Upper lobe of right lung (tissue), 1 donor: ENCODE measurements at regions not wholly inside any gene's neighbourhood (a gene's known extent, or its start where the extent isn't known, plus 50 kb on each side); places are given as distances from the start of the nearest gene placed in this dataset.
A peak's percentile ranks its signal among the peaks of the same experiment; 100 is the strongest.

Source experiments
- ATAC-seq: fragments of 200-7000 bp; cut with Tn5 transposase; one replicate; pipeline ENCODE4 v1.9.1; 2020; ENCODE audit warnings: mild to moderate bottlenecking, moderate library complexity
- DNase-seq: peaks from one replicate; pipeline ENCODE4 v3.0.0-alpha.2; 2020
- H3K27ac ChIP-seq: fragments of 200-600 bp; one replicate; pipeline ENCODE4 v1.8.0; 2022
- H3K27me3 ChIP-seq: fragments of 200-600 bp; one replicate; pipeline ENCODE4 v1.8.0; 2022; ENCODE audit warnings: mild to moderate bottlenecking
- H3K36me3 ChIP-seq: fragments of 200-600 bp; one replicate; pipeline ENCODE4 v1.8.0; 2022
- H3K4me1 ChIP-seq: fragments of 200-600 bp; one replicate; pipeline ENCODE4 v1.8.0; 2022
- H3K4me3 ChIP-seq: fragments of 200-600 bp; one replicate; pipeline ENCODE4 v1.8.0; 2022; ENCODE audit warnings: mild to moderate bottlenecking
- H3K9me3 ChIP-seq: fragments of 200-600 bp; one replicate; pipeline ENCODE4 v1.8.0; 2022
- intact Hi-C: fragments of 100-400 bp; cut with DNase I; formaldehyde crosslinking; loops from one replicate; pipeline ENCODE4 v1.11.0; 2022
- TF ChIP-seq, protein P1 (sequence below): fragments of 200-600 bp; IDR thresholded peaks from one replicate; pipeline ENCODE4 v1.8.0; 2022; ENCODE audit warnings: antibody characterized with exemption
- donor health status: DM: no; HTN: yes; CAD: no; lungs with severe emphysema.

DNA sequence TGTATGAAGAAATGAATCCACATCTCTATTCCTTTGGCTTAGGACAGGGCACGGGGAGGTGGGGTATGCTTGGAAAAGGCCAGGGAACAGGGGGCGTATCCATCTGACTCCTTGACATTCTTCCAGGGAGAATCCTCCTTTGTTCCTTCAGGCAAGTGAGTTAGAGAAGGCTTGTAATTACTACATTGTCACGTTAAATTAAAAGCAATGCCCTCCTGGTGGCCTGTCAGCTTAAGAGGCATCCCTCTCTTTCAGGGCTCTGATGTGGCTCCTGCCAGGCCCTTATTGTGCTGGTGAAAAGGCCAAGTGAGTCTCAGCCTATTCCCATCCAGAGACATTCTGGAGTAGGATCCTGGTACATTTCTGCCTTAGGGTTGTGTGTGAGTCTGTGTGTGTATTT, 128.3 kb downstream of the FOXA2 start:
- ATAC-seq = no peak
- intact Hi-C loops = no loop called here
- TF ChIP-seq, protein P1, sequence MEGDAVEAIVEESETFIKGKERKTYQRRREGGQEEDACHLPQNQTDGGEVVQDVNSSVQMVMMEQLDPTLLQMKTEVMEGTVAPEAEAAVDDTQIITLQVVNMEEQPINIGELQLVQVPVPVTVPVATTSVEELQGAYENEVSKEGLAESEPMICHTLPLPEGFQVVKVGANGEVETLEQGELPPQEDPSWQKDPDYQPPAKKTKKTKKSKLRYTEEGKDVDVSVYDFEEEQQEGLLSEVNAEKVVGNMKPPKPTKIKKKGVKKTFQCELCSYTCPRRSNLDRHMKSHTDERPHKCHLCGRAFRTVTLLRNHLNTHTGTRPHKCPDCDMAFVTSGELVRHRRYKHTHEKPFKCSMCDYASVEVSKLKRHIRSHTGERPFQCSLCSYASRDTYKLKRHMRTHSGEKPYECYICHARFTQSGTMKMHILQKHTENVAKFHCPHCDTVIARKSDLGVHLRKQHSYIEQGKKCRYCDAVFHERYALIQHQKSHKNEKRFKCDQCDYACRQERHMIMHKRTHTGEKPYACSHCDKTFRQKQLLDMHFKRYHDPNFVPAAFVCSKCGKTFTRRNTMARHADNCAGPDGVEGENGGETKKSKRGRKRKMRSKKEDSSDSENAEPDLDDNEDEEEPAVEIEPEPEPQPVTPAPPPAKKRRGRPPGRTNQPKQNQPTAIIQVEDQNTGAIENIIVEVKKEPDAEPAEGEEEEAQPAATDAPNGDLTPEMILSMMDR = no peak

DNA sequence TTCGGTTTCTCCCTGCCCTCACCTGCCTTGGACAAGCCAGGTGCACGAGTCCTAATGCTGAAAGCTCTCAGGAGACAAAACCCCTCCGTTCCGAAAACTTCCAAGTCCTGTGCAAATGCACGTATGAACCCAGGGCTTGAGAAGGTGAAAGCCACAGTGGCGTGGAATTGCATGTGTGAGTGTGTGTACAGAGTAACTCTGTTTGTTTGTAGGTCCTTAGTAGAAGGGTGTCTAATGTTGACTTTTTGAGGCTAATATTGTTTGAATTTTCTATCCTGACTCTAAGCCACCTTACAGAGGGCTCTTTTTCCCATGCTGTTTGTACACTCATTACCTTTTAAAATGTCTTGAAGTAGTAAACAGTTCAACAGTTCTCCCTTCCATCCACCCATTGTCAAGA, 129.1 kb downstream of the FOXA2 start:
- intact Hi-C loops = no loop called here
- DNase-seq = no peak
- Histone ChIP-seq H3K4me1 (no peaks in the 10 kb centered on the region), H3K9me3 (no peaks in the 10 kb centered on the region), H3K36me3 (no peaks in the 10 kb centered on the region), H3K27me3 (peaks cover 5% of the 10 kb centered on the region), H3K4me3 (no peak overlapping the region), H3K27ac (no peak overlapping the region)
- TF ChIP-seq, protein P1 = no peak
- peak; percentile 48 for ATAC-seq

More for the DNA sequence above, 128.3 kb downstream of the FOXA2 start:
- Histone ChIP-seq H3K27me3 (peaks cover 5% of the 10 kb centered on the region), H3K9me3 (no peaks in the 10 kb centered on the region), H3K36me3 (no peaks in the 10 kb centered on the region), H3K4me1 (no peaks in the 10 kb centered on the region), H3K4me3 (no peak overlapping the region), H3K27ac (no peak overlapping the region)
- no peak for DNase-seq

DNA sequence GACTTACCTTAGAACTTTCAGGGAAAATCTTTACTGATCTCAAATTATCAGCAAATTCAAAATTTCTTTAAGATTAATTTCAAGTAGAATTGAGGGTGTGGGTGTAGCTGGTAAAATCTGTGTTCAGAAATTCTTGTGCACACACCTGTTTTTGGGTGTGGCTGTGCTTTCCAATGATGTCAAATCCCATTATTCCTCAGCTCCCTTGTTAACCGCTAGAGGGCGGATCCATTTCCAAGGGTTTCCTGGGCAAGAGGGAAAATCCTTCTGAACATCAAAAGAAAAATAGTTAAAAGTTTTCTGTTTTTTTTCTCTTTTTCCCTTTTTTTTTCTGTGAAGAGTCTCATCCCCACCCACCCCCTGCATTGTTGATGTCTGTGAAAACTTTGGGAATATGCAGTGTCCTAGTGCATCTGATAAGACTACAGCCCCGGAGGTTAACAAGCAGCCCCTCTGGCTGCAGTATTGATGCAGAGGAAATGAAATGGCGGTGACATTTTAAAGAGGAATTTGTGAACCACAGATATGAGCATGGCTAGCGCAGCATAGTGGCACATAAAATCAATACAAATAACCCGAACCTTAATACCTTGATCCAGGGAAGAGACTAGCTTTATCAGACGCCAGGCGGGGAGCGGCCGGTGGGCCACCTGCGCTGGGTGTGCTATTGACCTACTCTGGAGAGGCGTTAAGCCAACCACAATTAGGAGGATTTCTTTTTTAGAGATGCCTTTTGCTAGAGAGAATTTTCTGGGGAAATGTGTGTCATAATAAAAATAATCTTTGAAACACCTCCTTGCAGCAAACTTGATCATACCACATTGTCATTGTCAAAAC, 130.9 kb downstream of the FOXA2 start:
- Histone ChIP-seq H3K27ac (no peak overlapping the region), H3K4me1 (peaks cover 15% of the 10 kb centered on the region), H3K27me3 (peaks cover 5% of the 10 kb centered on the region), H3K9me3 (no peaks in the 10 kb centered on the region), H3K36me3 (no peaks in the 10 kb centered on the region), H3K4me3 (no peak overlapping the region)
- DNase-seq (no peak), ATAC-seq (peak; percentile 61)
- intact Hi-C loops = no loop called here
- TF ChIP-seq, protein P1 = peak; percentile 63

DNA sequence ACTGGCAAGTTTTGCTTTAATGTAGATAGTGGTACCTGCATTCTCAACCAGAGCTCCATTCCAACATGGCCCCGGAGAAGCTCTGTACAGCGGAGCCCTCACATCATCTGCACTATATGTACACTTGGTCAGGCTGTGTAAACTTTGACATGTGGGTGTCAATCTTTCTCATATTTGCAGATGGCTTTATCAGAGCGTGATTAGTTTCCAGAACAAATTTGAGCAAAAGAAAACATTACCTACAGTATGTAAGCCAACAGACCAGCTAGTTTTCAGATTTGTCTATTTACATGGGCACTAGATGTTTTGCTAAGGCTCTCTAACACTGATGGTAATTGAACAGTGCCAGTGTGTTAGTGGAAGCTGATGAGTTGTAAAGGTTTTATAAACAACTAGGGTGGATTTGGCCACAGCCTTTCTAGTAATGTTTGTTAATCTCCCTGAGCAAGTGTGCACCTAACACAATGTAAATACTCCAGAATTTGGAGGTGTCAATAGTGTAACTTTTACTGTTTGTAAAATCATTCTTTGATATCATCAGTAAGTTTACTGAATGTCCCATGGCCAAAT, 131.8 kb downstream of the FOXA2 start:
- TF ChIP-seq, protein P1 = no peak
- intact Hi-C loops = no loop called here
- Histone ChIP-seq H3K27ac (no peak overlapping the region), H3K4me3 (no peak overlapping the region), H3K9me3 (no peaks in the 10 kb centered on the region), H3K27me3 (peaks cover 5% of the 10 kb centered on the region), H3K36me3 (no peaks in the 10 kb centered on the region), H3K4me1 (peaks cover 20% of the 10 kb centered on the region)
- no peak for ATAC-seq
- no peak for DNase-seq

DNA sequence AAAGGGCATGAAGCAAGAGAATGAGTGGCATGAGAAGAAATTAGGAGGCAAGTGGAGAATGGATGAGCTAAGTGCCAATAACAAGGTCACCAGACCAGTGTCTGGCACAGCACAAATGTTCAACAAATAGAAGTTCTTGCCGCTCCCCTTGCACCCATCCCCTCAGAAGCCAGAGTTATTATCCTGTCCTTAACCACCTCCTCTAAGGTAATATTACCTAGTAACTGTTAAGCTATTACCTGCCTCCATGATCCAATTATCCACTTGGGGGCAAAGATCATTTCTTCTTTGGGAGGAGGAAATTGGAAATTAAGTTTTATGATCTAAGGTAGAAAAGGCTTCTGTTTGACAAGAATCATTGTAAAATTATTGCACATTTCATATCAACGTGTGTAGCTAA, 133.8 kb downstream of the FOXA2 start:
- no peak for ATAC-seq

More for the DNA sequence above, 133.8 kb downstream of the FOXA2 start:
- Histone ChIP-seq H3K4me3 (no peak overlapping the region), H3K27me3 (no peaks in the 10 kb centered on the region), H3K4me1 (peaks cover 20% of the 10 kb centered on the region), H3K27ac (no peak overlapping the region), H3K9me3 (no peaks in the 10 kb centered on the region), H3K36me3 (no peaks in the 10 kb centered on the region)
- no peak for DNase-seq
- intact Hi-C loops = no loop called here
- TF ChIP-seq, protein P1 = no peak
